ENCODE measurements at regions not wholly inside any gene's neighbourhood (a gene's known extent, or its start where the extent isn't known, plus 50 kb on each side); places are given as distances from the start of the nearest gene placed in this dataset.
"Not testable (repeated sequence)": the region's sequence is repeated elsewhere in the genome, so short reads cannot be mapped to it uniquely, and the experiment has no call there.

DNA sequence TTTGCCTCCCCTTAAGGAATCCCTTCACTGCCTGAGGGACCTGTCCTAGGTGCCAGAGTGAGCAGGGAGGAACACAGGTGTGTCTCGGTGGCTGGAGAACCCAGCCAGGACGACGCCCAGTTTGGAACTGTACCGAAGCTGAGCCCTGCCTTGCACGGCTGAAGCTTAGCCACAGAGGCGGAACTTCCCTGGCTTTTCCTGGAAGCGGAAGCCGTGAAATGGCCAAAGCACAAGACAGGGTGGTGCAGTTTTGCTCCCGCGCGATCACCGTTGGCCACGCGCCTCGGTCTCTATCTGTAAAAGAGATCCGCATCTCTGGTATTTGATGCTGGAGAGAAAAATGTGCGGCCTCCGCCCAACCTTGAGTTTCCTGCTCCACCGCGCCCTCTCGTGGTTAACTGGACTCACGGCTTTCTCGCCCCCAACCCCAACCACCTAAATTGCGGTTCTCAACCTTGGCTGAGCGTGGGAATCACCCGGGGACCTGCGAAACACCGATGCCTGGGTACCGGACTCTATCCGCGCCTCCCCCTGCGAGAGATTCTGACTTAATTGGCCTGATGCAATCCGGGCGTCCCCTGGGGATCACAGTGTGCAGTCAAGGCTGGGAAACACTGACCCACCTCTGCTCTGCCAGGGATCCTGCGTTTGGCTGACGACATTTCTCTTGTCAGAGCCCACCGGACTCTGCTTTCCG, 70.7 kb upstream of the ABHD2 start:
- Mint-ChIP-seq H3K4me1 (peaks cover 32% of the 10 kb centered on the region), H3K27ac (peak overlapping the region; percentile 51), H3K9me3 (peaks cover 27% of the 10 kb centered on the region), H3K27me3 (ENCODE audit: low read depth, poor library complexity) (peaks cover 21% of the 10 kb centered on the region), H3K4me3 (peak overlapping the region; percentile 74), H3K36me3 (ENCODE audit: low read depth) (peaks cover 2% of the 10 kb centered on the region)
- TF ChIP-seq CTCF (IDR thresholded peaks at IDR 0.05), result peak; percentile 73
- DNase-seq, result peak; percentile 96

DNA sequence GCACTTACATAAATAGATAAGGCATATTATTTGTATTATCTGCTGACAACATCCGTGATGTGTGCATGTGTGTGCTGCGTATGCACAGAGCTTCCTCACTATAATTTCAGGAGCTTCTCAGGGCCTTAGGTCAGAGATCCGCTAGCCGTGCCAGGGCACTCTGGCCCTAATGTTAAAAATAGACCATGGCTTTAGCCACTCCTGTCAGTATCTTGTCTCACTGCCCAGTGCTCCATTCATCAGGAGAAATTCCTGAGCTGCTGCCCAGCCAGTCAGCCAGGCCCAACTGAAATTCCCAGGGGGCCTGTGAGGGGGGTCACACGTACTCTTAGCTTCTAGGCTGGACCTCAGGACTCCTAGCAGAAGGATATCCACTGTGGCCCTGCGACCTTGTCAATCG, 70.0 kb upstream of the ABHD2 start:
- Mint-ChIP-seq H3K4me3 (peak overlapping the region; percentile 74), H3K9me3 (peaks cover 20% of the 10 kb centered on the region), H3K27ac (no peak overlapping the region), H3K27me3 (ENCODE audit: low read depth, poor library complexity) (peaks cover 21% of the 10 kb centered on the region), H3K36me3 (ENCODE audit: low read depth) (no peaks in the 10 kb centered on the region), H3K4me1 (peaks cover 32% of the 10 kb centered on the region)
- TF ChIP-seq CTCF (IDR thresholded peaks at IDR 0.05), result no peak
- peak; percentile 27 for DNase-seq

GRCh38 chr15:89019436-89019835, 68.8 kb upstream of the ABHD2 start:
- TF ChIP-seq CTCF (IDR thresholded peaks at IDR 0.05), result no peak
- no peaks in the 10 kb centered on the region for H3K36me3 Mint-ChIP-seq (ENCODE audit: low read depth)
- H3K4me1 Mint-ChIP-seq, result peaks cover 32% of the 10 kb centered on the region
- H3K9me3 Mint-ChIP-seq, result peaks cover 15% of the 10 kb centered on the region
- peak overlapping the region; percentile 77 for H3K27ac Mint-ChIP-seq
- DNase-seq, result no peak
- no peak overlapping the region for H3K4me3 Mint-ChIP-seq
- peaks cover 21% of the 10 kb centered on the region for H3K27me3 Mint-ChIP-seq (ENCODE audit: low read depth, poor library complexity)

DNA sequence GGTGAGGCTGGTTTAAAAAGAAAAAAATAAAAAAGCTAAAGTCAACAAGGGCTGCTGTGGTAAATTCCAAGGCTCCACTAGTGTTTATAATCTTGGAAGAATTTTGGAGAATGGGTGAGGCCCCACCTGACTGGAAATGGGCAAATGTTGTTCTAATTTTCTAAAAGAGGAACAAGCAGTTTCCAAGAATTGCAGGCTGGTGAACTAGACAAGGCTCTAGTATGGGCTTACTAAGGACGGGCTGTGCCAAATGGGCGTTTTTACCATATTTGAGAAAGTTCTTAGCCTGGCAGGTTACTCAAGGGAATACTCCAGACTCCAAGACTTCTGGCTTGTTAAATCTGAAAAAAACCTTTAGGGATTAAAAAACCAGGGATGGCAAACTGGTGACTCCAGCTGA, 67.0 kb upstream of the ABHD2 start:
- Mint-ChIP-seq H3K4me1 (peaks cover 29% of the 10 kb centered on the region), H3K9me3 (peaks cover 14% of the 10 kb centered on the region), H3K4me3 (no peak overlapping the region), H3K36me3 (ENCODE audit: low read depth) (no peaks in the 10 kb centered on the region), H3K27me3 (ENCODE audit: low read depth, poor library complexity) (peaks cover 19% of the 10 kb centered on the region), H3K27ac (no peak overlapping the region)
- TF ChIP-seq CTCF (IDR thresholded peaks at IDR 0.05), result no peak
- DNase-seq, result no peak

DNA sequence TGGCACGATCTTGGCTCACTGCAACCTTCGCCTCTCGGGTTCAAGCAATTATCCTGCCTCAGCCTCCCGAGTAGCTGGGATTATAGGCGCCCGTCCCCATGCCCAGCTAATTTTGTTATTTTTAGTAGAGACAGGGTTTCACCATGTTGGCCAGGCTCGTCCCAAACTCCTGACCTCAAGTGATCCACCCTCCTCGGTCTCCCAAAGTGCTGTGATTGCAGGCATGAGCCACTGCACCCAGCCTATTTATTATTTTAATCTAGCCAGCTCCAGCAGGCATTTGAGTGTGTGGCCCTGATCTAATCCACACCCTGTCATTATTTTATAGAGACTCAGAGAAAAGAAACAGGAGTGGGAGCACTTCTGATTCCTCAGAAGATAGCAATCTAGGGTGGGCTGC, 66.4 kb upstream of the ABHD2 start:
- not testable (repeated sequence) for H3K27ac Mint-ChIP-seq; DNase-seq; H3K4me3 Mint-ChIP-seq; H3K36me3 Mint-ChIP-seq (ENCODE audit: low read depth)
- H3K4me1 Mint-ChIP-seq, result peaks cover 22% of the 10 kb centered on the region
- peaks cover 16% of the 10 kb centered on the region for H3K9me3 Mint-ChIP-seq
- peaks cover 14% of the 10 kb centered on the region for H3K27me3 Mint-ChIP-seq (ENCODE audit: low read depth, poor library complexity)

DNA sequence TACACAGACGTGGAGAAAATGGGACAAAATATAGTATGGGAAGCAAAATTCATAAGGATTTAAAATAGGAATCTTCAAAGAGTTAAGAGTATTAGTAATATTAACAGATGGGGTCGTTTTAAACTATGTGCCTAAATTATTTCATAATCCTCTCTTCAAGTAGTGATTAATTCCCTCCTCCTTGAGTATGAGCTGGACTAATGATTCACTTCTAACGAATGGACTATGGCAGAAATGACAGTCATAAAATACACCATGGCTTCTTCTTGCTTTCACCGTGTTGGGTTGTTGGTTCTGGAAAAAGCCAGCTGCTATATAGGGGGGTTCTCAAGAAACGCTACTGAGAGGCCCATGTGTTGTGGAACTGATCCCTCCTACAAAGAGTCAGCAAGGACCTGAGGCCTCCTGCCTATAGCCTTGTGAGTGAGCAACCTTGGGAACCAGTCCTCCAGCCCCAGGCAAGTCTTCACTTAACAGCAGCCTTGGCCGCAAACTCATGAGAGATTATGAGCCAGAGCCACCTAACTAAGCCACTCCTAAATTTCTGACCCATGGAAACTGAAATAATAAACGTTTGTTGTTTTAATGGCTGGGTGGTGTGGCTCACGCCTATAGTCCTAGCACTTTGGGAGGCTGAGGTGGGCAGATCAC, 64.8 kb upstream of the ABHD2 start:
- Mint-ChIP-seq H3K4me3 (no peak overlapping the region), H3K27ac (no peak overlapping the region), H3K9me3 (peaks cover 16% of the 10 kb centered on the region), H3K36me3 (ENCODE audit: low read depth) (no peaks in the 10 kb centered on the region), H3K27me3 (ENCODE audit: low read depth, poor library complexity) (peaks cover 3% of the 10 kb centered on the region), H3K4me1 (peaks cover 7% of the 10 kb centered on the region)
- TF ChIP-seq CTCF (IDR thresholded peaks at IDR 0.05), result no peak
- no peak for DNase-seq
